ENCODE measurements at regions not wholly inside any gene's neighbourhood (a gene's known extent, or its start where the extent isn't known, plus 50 kb on each side); places are given as distances from the start of the nearest gene placed in this dataset.

GRCh38 chr12:77339610-77340009 lies 274.2 kb upstream of the E2F7 start:
- H3K9me3 ChIP-seq = no peaks in the 10 kb centered on the region
- no peak overlapping the region for H3K4me3 ChIP-seq (replicated peaks in 1 of 3)
- 91 to 93% methylated on average over 1 of the region's 1 CpG for WGBS, 2 donors
- H3K36me3 ChIP-seq = no peaks in the 10 kb centered on the region
- no peak overlapping the region for H3K27ac ChIP-seq
- TF ChIP-seq CTCF (IDR thresholded peaks at IDR 0.05) = no peak
- TF ChIP-seq POLR2A (IDR thresholded peaks at IDR 0.05) = no peak
- DNase-seq = no peak
- intact Hi-C loops (cut with DNase I) = no loop called here
- H3K4me1 ChIP-seq = no peaks in the 10 kb centered on the region
- H3K27me3 ChIP-seq = no peaks in the 10 kb centered on the region

- H3K9me3 ChIP-seq = no peaks in the 10 kb centered on the region
- no peaks in the 10 kb centered on the region for H3K4me1 ChIP-seq
- intact Hi-C loops (cut with DNase I) = no loop called here
- TF ChIP-seq CTCF (IDR thresholded peaks at IDR 0.05) (no peak), POLR2A (IDR thresholded peaks at IDR 0.05) (no peak)
- no peaks in the 10 kb centered on the region for H3K36me3 ChIP-seq
- no peak overlapping the region for H3K27ac ChIP-seq
- 71 to 79% methylated on average over 5 of the region's 5 CpGs for WGBS, 2 donors
- no peaks in the 10 kb centered on the region for H3K27me3 ChIP-seq
- no peak overlapping the region for H3K4me3 ChIP-seq (replicated peaks in 1 of 3)
- no peak for DNase-seq
These were observed 272.0 kb upstream of the E2F7 start for GRCh38 chr12:77337362-77337761.

- no peak for TF ChIP-seq CTCF (IDR thresholded peaks at IDR 0.05)
- no peak for TF ChIP-seq POLR2A (IDR thresholded peaks at IDR 0.05)
- Histone ChIP-seq H3K36me3 (no peaks in the 10 kb centered on the region), H3K4me3 (replicated peaks in 1 of 3) (no peak overlapping the region), H3K9me3 (no peaks in the 10 kb centered on the region), H3K4me1 (no peaks in the 10 kb centered on the region), H3K27ac (no peak overlapping the region), H3K27me3 (no peaks in the 10 kb centered on the region)
- DNase-seq = no peak
- intact Hi-C loops (cut with DNase I) = no loop called here
- WGBS, 2 donors = 91 to 93% methylated on average over 2 of the region's 2 CpGs
These were observed 269.4 kb upstream of the E2F7 start for GRCh38 chr12:77334806-77335205.

GRCh38 chr12:77328326-77328725 lies 263.0 kb upstream of the E2F7 start:
- Histone ChIP-seq H3K27me3 (no peaks in the 10 kb centered on the region), H3K4me3 (replicated peaks in 1 of 3) (no peak overlapping the region), H3K4me1 (peaks cover 0 to 13% of the 10 kb centered on the region in 2 donors), H3K27ac (no peak overlapping the region), H3K9me3 (no peaks in the 10 kb centered on the region), H3K36me3 (no peaks in the 10 kb centered on the region)
- DNase-seq = no peak
- no peak for TF ChIP-seq CTCF (IDR thresholded peaks at IDR 0.05)
- TF ChIP-seq POLR2A (IDR thresholded peaks at IDR 0.05) = no peak
- intact Hi-C loops (cut with DNase I) = no loop called here
- WGBS, 2 donors = 94 to 95% methylated on average over 7 of the region's 7 CpGs

GRCh38 chr12:77325511-77326236 lies 260.3 kb upstream of the E2F7 start:
- Histone ChIP-seq H3K4me3 (replicated peaks in 1 of 3) (peak overlapping the region in 2 of 3 donors; percentile 24 to 30), H3K36me3 (no peaks in the 10 kb centered on the region), H3K4me1 (peaks cover 0 to 13% of the 10 kb centered on the region in 2 donors), H3K27ac (no peak overlapping the region), H3K9me3 (no peaks in the 10 kb centered on the region), H3K27me3 (no peaks in the 10 kb centered on the region)
- intact Hi-C loops (cut with DNase I) = no loop called here
- DNase-seq = no peak
- no peak for TF ChIP-seq POLR2A (IDR thresholded peaks at IDR 0.05)
- TF ChIP-seq CTCF (IDR thresholded peaks at IDR 0.05) = no peak
- 9 to 10% methylated on average over 30 of the region's 30 CpGs for WGBS, 2 donors

Data from thyroid gland (tissue), 4 donors.